HepG2 (cell line): ENCODE measurements at regions not wholly inside any gene's neighbourhood (a gene's known extent, or its start where the extent isn't known, plus 50 kb on each side); places are given as distances from the start of the nearest gene placed in this dataset.

ENCODE experiments used
- KDM5A ChIP-seq: fragments of 200-600 bp; sonication (generic); IDR thresholded peaks from 2 replicates; pipeline ENCODE4 v1.7.0; 2018; ENCODE audit warnings: antibody characterized with exemption, mild to moderate bottlenecking, low read length, borderline replicate concordance
- PHF21A ChIP-seq: sonication (generic); formaldehyde crosslinking; IDR thresholded peaks from 2 replicates; pipeline ENCODE4 v1.5.0; 2020; ENCODE audit warnings: mild to moderate bottlenecking, missing genetic modification reagents
- ZNF12 ChIP-seq: sonication (generic); formaldehyde crosslinking; IDR thresholded peaks from 2 replicates; pipeline ENCODE4 v1.5.0; 2020; ENCODE audit warnings: missing genetic modification reagents
- ZNF333 ChIP-seq: sonication (generic); formaldehyde crosslinking; IDR thresholded peaks from 2 replicates; pipeline ENCODE4 v1.4.0; 2020; ENCODE audit warnings: mild to moderate bottlenecking, missing genetic modification reagents, borderline replicate concordance
- ZNF569 ChIP-seq: sonication (generic); formaldehyde crosslinking; IDR thresholded peaks from 2 replicates; pipeline ENCODE4 v1.5.0; 2020; ENCODE audit warnings: mild to moderate bottlenecking, missing genetic modification reagents, moderate library complexity, borderline replicate concordance
- ZZZ3 ChIP-seq: sonication (generic); formaldehyde crosslinking; IDR thresholded peaks from 2 replicates; pipeline ENCODE4 v1.4.0; 2020; ENCODE audit warnings: missing genetic modification reagents, mild to moderate bottlenecking, borderline replicate concordance
- TF ChIP-seq, protein P1 (sequence below): sonication (generic); formaldehyde crosslinking; IDR thresholded peaks from 2 replicates; pipeline ENCODE4 v1.4.0; 2020; ENCODE audit warnings: missing genetic modification reagents, mild to moderate bottlenecking, borderline replicate concordance

GRCh38 chr1:209038735-209039134 lies 544.8 kb upstream of the CAMK1G start:
- TF ChIP-seq ZNF333: no peak
- no peak for TF ChIP-seq ZZZ3 (CRISPR knock-in tag)
- TF ChIP-seq KDM5A: no peak
- TF ChIP-seq ZNF12 (CRISPR knock-in tag): no peak
- TF ChIP-seq PHF21A (CRISPR knock-in tag): no peak
- TF ChIP-seq ZNF569 (CRISPR knock-in tag): no peak
- TF ChIP-seq, protein P1, sequence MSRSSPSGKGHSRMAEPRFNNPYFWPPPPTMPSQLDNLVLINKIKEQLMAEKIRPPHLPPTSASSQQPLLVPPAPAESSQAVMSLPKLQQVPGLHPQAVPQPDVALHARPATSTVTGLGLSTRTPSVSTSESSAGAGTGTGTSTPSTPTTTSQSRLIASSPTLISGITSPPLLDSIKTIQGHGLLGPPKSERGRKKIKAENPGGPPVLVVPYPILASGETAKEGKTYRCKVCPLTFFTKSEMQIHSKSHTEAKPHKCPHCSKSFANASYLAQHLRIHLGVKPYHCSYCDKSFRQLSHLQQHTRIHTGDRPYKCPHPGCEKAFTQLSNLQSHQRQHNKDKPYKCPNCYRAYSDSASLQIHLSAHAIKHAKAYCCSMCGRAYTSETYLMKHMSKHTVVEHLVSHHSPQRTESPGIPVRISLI (CRISPR knock-in tag): no peak
